Astrocyte (in vitro differentiated cells and primary cell): ENCODE measurements at regions not wholly inside any gene's neighbourhood (a gene's known extent, or its start where the extent isn't known, plus 50 kb on each side); places are given as distances from the start of the nearest gene placed in this dataset.

Experiments
- CTCF ChIP-seq: IDR thresholded peaks from 2 replicates; pipeline ENCODE4 v1.5.1; 2011; ENCODE audit warnings: low read depth, mild to moderate bottlenecking, inconsistent platforms, low read length, moderate library complexity; ENCODE audit not compliant: insufficient read depth
- EZH2 ChIP-seq: IDR thresholded peaks from 2 replicates; pipeline ENCODE4 v1.6.1; 2012; ENCODE audit warnings: mild to moderate bottlenecking, low read length, inconsistent platforms; ENCODE audit not compliant: insufficient read depth

GRCh38 chr3:197350446-197350845, 52.0 kb upstream of the DLG1 start:
- TF ChIP-seq CTCF, result no peak
- no peak for TF ChIP-seq EZH2
